ENCODE measurements at regions not wholly inside any gene's neighbourhood (a gene's known extent, or its start where the extent isn't known, plus 50 kb on each side); places are given as distances from the start of the nearest gene placed in this dataset.
"Not testable (repeated sequence)": the region's sequence is repeated elsewhere in the genome, so short reads cannot be mapped to it uniquely, and the experiment has no call there.

DNA sequence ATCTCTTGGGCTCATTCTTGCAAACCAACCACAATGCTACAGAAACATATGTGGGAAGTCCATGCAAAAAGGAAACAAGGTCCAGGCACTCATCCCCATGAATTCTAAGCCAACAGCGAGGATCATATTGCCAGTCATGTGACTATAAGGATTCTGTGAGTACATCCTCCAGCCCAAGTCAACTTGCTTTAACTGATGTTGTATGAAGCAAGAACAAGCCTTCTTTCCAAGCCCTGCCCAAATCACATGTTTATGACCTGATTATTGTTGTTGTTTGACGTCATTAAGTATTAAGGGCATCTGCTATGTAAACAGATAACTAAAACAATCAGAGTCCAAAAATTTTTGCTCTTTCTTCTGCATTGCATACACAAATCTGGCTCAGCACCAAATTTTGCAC, 78.2 kb upstream of the MON1B start:
- intact Hi-C loops (cut with DNase I), result no loop called here
- no peak overlapping the region for H3K27ac ChIP-seq
- H3K4me3 ChIP-seq, result no peak overlapping the region
- WGBS, 2 donors, result 56 to 75% methylated on average over 2 of the region's 2 CpGs
- no peaks in the 10 kb centered on the region for H3K9me3 ChIP-seq
- no peak for DNase-seq
- H3K27me3 ChIP-seq, result no peaks in the 10 kb centered on the region
- no peaks in the 10 kb centered on the region for H3K4me1 ChIP-seq
- no peaks in the 10 kb centered on the region for H3K36me3 ChIP-seq
- TF ChIP-seq, protein P1, sequence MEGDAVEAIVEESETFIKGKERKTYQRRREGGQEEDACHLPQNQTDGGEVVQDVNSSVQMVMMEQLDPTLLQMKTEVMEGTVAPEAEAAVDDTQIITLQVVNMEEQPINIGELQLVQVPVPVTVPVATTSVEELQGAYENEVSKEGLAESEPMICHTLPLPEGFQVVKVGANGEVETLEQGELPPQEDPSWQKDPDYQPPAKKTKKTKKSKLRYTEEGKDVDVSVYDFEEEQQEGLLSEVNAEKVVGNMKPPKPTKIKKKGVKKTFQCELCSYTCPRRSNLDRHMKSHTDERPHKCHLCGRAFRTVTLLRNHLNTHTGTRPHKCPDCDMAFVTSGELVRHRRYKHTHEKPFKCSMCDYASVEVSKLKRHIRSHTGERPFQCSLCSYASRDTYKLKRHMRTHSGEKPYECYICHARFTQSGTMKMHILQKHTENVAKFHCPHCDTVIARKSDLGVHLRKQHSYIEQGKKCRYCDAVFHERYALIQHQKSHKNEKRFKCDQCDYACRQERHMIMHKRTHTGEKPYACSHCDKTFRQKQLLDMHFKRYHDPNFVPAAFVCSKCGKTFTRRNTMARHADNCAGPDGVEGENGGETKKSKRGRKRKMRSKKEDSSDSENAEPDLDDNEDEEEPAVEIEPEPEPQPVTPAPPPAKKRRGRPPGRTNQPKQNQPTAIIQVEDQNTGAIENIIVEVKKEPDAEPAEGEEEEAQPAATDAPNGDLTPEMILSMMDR (IDR thresholded peaks at IDR 0.05), result no peak
- no peak for TF ChIP-seq POLR2A (IDR thresholded peaks at IDR 0.05)

DNA sequence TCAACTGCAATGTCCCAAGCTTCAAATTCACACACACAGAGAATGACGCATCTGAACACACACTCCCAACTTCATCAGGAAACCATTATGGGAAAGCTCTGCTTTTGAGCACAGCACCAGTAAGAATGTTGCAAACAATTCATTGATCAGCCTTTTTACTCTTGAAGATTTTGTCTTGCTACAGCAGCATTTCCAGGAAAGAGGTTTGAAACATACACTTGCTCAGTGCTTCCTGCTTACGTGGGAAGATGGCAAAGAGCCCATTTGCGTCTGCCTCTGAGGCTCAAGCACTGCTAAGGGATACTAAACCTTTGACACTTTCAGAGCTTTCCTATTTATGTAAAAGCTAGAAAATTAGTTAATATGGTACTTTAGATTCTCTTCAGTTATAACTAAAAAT, 77.2 kb upstream of the MON1B start:
- Histone ChIP-seq H3K36me3 (no peaks in the 10 kb centered on the region), H3K27me3 (no peaks in the 10 kb centered on the region), H3K27ac (no peak overlapping the region), H3K4me3 (no peak overlapping the region), H3K4me1 (no peaks in the 10 kb centered on the region), H3K9me3 (no peaks in the 10 kb centered on the region)
- TF ChIP-seq, protein P1 (IDR thresholded peaks at IDR 0.05), result no peak
- TF ChIP-seq POLR2A (IDR thresholded peaks at IDR 0.05), result no peak
- 25 to 47% methylated on average over 3 of the region's 3 CpGs for WGBS, 2 donors
- intact Hi-C loops (cut with DNase I), result no loop called here
- DNase-seq, result no peak

DNA sequence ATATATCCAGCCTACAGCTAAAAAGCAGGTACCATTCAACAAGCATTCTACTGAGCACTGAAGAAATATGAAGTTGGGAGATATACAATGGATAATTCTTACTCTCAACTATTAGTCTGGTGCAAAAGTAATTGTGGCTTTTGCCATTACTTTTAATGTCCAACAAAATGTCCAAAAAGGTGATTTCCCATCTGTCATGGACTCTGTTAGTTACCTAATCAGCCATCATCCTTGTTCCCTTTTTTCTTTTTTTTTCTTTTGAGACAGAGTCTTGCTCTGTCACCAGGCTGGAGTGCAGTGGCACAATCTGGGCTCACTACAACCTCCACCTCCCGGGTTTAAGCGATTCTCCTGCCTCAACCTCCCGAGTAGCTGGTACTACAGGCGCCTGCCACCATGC, 76.6 kb upstream of the MON1B start:
- intact Hi-C loops (cut with DNase I); H3K36me3 ChIP-seq; DNase-seq; H3K27ac ChIP-seq; H3K4me1 ChIP-seq; H3K9me3 ChIP-seq; H3K4me3 ChIP-seq; H3K27me3 ChIP-seq: not testable (repeated sequence)
- WGBS, 2 donors, result 86 to 89% methylated on average over 4 of the region's 4 CpGs

DNA sequence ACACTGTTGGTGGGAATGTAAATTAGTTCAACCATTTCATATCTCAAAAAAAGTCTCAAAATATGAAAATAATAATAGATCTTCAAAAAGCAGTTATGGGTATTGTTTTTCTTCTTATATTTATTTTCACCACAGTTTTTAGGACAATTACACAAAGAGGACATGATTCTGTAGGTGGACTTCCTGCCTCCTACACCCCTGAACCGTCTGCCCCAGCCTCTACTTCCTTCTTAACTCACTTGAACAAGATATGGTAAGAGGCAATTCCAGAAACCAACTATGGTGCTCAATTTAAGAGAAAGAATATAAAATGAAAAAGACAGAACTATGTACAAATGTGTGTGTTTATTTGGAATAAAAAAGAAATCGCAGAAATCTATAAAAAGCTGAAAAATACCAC, 74.1 kb upstream of the MON1B start:
- TF ChIP-seq, protein P1 (IDR thresholded peaks at IDR 0.05), result no peak
- no peak for TF ChIP-seq POLR2A (IDR thresholded peaks at IDR 0.05)
- Histone ChIP-seq H3K27ac (no peak overlapping the region), H3K4me3 (no peak overlapping the region), H3K27me3 (no peaks in the 10 kb centered on the region), H3K4me1 (no peaks in the 10 kb centered on the region), H3K36me3 (no peaks in the 10 kb centered on the region), H3K9me3 (no peaks in the 10 kb centered on the region)
- 45 to 48% methylated on average over 2 of the region's 2 CpGs for WGBS, 2 donors
- intact Hi-C loops (cut with DNase I), result no loop called here
- DNase-seq, result no peak

GRCh38 chr16:77117707-77118106, 73.3 kb upstream of the MON1B start:
- intact Hi-C loops (cut with DNase I), result no loop called here

DNA sequence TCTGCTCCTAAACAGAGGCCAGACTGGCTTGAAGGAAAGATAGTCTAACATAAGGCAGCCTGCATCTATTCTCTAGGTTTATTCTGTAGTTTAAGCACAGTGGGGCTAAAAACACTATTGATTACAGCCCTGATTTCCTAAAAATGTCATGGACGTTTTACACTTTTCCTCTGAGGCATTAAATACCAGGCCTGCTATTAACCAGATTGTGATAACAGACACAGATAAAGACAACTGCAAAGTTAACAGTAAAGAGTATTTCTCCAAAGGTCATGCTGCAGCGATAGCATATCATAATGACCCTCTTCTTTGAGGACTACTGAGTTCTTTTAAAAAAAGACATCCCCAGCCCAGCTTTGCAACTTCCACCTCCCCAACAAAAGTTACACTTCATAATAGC, 59.6 kb upstream of the MON1B start:
- no peaks in the 10 kb centered on the region for H3K4me1 ChIP-seq
- H3K27ac ChIP-seq, result no peak overlapping the region
- no peak for TF ChIP-seq POLR2A (IDR thresholded peaks at IDR 0.05)
- TF ChIP-seq, protein P1 (IDR thresholded peaks at IDR 0.05), result no peak
- intact Hi-C loops (cut with DNase I), result no loop called here
- no peak for DNase-seq
- WGBS, 2 donors, result 42 to 77% methylated on average over 2 of the region's 2 CpGs
- no peaks in the 10 kb centered on the region for H3K36me3 ChIP-seq
- H3K4me3 ChIP-seq, result no peak overlapping the region
- no peaks in the 10 kb centered on the region for H3K27me3 ChIP-seq
- H3K9me3 ChIP-seq, result no peaks in the 10 kb centered on the region

More at GRCh38 chr16:77117707-77118106, 73.3 kb upstream of the MON1B start:
- no peak for TF ChIP-seq POLR2A (IDR thresholded peaks at IDR 0.05)
- TF ChIP-seq, protein P1 (IDR thresholded peaks at IDR 0.05), result no peak
- H3K4me1 ChIP-seq, result no peaks in the 10 kb centered on the region
- H3K4me3 ChIP-seq, result no peak overlapping the region
- no peaks in the 10 kb centered on the region for H3K36me3 ChIP-seq
- 30 to 49% methylated on average over 3 of the region's 3 CpGs for WGBS, 2 donors
- H3K9me3 ChIP-seq, result no peaks in the 10 kb centered on the region
- DNase-seq, result no peak
- no peaks in the 10 kb centered on the region for H3K27me3 ChIP-seq
- H3K27ac ChIP-seq, result no peak overlapping the region
